GM18873 (cell line): ENCODE measurements at regions not wholly inside any gene's neighbourhood (a gene's known extent, or its start where the extent isn't known, plus 50 kb on each side); places are given as distances from the start of the nearest gene placed in this dataset.

ENCODE experiments used
- ATAC-seq: cut with Tn5 transposase; IDR thresholded peaks from one replicate; pipeline ENCODE4 v1.9.1; 2021; ENCODE audit warnings: mild to moderate bottlenecking, moderate library complexity, moderate number of reproducible peaks; ENCODE audit not compliant: unreplicated experiment, low FRiP score

DNA sequence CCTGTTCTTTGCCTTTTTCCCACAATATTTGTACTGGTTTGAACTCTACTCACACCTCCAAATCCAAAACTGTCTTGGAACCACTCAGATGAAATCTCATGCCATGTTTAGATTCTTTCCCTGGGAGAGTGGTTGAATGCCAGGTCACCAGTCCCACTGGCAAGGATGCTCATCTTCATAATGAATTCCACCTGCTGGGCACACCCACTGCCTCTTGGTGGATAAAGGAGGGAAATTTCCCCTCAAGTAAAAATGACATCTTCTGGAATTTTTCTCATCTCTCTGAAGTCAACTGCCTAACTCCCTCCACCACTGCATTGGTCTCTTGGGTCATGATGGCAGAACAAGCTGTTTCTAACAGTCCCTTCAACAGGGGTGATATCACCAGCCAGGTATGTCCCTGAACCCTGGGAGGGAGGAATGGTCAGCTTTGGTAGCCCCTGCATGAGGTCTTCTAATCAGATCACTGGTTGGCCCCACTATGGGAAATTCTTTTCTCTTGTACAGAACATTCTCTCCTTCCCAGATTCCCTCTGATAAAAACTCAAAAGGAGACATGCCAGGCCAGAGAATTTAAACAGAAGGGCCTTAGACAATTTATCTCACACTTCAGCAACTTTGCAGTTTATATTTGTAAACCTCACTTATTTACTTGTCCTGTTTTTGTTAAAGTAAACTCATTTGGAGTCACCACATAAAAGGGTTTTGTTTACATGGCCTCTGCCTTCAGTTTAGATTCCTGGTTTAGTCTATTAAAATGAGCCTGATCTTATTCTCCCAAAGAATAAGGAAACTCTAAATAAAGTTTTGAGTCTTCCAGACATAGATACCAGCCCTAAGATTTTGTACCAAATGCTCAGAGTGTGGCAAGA, 143.4 kb downstream of the WNT5A start:
- no peak for ATAC-seq

DNA sequence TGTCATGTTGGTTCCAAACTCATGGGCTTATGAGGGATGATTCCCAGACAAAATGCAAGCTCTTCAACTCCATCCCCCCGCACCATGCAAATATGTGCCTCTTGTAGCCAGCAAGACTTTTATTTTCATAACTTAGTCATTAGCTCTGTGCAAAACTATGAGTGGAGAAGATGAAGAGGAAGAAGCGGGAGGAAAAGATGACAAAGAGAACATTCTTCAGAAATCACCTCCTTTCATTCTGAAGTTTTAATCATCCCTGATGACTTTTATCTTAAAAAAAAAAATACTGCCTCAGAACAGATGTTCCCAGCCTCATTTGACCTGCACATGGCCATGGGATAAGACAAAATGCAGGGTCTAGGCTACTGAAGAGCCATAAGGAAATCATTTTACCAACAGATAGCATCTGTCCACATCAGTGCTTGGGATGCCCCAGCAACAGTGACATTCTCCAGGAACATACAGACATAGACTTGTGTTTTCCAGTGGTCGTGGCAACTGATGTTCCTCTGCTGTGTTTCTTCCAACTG, 145.5 kb downstream of the WNT5A start:
- no peak for ATAC-seq

DNA sequence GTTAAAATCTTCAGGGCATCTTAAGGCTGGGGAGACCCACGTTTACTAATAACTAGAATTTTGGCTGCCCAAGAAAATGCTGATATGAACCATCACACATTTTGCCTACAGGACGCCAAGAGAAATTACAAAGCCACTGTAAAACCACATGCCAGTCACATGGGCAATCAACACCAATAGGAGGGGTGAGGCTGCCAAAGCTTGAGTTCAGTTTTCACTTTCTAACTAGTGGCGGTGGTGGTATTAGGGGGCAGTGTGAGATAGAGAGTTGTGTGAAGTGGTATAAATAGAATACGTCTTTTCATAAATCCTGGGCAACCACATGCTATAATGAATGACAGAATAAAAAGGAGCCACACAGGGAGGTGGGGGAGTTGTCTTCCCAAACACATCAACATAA, 147.3 kb downstream of the WNT5A start:
- ATAC-seq, result no peak

DNA sequence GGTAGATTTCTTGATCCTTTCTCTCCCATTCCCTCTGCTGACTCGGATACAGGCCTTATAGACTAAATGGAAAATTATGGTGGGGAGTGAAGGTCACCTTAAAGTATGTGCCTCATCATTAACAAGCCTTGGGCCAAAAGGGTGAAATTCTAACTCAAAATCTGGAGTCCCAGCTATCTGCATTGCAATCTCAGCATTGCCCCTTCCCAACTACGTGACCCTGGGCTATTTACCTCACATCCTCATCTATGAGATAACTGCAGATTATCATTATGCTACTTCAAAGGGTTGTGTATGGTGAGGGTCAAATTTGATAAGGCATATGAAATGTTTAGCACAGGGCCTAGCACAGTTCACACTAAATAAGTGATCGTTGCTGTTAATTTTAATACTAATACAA, 147.7 kb downstream of the WNT5A start:
- no peak for ATAC-seq

DNA sequence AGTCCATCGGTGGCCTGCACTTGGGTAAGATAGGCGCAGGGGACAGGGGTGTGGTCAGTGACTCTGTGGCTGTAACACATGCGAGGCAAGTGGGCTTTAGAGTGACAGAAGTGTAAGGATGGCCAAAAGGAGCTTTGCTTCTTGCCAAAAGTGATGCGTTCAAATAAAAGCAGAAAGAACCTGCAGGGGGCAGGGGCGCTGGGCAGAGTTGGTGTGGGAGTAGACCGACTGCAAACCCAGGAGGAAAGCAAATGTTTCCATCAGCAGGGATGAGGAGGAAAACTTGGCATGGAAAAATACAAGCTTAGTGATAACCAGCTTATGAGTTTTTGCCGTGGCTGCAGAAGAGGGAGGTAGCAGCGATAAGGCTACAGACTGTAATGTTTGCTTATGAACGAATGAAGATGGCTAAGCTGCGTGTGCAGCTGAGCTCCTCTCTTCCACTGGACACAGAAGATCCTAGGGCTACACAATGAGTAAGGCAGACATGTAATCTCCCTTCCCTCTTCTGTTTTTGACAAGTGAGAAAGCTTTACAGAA, 149.4 kb downstream of the WNT5A start:
- no peak for ATAC-seq

DNA sequence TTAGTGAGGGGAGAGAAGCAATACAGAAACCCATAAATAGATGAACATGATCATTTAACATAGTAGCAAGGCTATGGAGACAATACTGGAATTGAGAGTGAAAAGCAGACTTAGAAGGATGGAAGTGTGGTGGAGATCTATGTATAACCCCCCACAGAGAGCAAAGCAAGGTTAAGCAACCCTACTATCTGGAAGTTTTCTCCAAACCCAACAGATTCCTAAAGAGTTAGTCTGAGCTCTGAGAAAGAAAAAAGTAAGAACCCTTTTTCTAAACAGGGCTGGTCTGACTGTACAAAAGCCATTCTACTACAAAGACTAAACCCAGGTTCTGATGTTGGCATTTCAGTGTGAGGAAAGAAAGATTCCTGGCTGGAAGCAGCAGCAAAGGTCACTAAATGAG, 153.2 kb downstream of the WNT5A start:
- no peak for ATAC-seq

DNA sequence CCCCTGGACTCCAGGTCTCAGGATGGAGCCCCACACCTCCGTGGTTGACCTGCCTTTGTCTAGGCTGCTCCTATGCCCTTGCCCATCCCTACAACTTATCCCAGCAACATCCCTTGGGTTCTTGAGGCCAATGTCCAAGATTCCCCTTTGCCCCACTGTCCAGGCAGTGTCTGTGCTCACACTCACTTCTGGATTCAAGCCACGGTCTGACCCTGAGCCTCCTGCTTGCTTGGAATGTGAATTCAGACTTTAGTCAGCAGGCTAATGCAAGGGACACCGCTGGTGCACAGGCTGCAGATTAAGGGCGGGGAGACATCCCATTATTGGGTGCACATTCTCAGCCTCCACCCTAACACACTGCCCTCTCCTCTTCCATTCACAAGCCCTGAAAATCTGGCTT, 154.1 kb downstream of the WNT5A start:
- no peak for ATAC-seq

DNA sequence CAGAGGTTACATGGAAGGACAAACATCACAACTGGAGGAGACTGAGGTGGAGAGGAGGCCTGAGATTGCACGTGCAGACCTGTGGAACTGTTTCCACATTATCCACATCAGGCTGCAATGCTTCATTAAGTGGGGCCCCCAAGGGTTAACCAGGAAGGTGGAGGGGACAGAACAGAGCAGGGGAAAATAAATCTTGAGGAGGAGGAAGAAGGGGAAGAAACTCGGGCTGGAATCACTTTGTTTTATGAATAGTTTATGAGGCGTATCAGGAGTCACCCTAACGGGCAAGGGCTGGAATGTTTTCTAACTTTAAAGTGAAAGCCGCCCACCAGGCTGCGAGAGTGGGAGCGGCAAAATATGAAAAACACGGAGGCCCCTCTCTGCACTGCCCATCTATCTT, 154.9 kb downstream of the WNT5A start:
- no peak for ATAC-seq

DNA sequence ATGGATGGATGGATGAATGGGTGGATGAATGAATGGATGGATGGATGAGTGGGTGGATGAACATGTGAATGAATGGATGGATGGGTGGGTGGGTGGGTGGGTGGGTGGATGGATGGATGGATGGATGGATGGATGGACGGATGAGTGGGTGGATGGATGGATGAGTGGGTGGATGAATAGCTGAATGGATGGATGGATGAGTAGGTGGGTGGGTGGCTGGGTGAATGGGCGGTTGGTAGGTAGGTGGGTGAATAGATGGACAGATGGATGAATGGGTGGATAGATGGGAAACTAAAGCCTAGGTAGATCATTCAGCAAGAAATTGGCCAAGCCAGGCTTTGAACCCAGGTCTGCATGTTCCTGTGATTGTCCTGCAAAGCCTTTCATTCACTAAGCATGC, 155.6 kb downstream of the WNT5A start:
- ATAC-seq, result no peak

DNA sequence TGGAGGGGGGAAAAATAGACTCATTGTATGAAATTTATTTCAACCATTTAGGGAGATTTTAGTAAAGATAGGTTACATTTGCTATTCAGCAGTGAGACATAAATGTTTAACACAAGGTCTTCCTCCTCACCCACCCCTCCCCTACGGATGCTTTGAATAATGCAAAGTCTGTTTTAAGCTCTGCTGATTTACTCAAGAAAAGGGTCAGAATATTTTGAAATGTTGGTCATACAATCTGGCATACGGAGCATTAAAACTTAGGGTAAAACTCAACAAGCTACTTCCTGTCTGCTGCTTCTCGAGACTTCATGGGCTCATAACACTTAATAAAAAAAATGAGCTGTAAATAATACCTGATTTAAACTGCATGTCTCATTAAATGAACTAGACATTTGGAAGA, 156.3 kb downstream of the WNT5A start:
- no peak for ATAC-seq

DNA sequence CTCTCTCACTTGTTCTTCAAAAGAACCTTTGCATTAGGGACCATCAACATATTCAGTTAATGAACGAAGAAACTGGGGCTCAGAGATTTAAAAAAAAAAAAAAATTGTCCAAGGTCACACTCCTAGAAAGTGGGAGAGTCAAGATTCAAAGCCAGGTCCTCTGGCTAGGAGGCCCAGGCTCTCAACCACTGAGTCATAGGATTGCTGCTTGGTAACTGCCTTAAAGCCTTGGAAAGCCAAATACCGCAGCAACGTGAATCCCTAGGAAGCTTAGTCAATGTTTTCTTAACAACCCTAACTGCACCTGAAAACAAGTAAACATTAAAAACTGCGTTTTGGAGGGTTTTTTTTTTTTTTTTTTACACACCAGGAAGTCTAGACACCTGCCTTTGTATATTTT, 156.8 kb downstream of the WNT5A start:
- no peak for ATAC-seq

DNA sequence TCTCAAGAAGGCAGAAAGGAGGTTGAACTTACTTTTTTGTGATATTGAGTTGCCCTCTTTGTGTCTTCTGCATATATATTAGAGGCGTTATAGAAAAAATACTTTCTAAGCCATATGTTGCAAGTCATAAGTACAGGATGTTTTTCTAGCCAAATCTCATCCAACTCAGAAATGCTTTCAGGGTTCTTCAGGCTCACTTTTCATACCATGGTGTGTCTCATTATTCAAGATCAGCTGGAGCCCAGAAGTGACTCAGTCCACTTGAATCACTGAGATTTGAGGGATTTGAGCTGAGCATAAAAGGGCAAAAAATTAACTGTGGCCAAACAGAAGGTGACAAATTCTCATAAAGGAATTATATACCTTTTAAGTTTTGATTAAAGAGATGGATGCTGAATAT, 157.3 kb downstream of the WNT5A start:
- ATAC-seq, result no peak

DNA sequence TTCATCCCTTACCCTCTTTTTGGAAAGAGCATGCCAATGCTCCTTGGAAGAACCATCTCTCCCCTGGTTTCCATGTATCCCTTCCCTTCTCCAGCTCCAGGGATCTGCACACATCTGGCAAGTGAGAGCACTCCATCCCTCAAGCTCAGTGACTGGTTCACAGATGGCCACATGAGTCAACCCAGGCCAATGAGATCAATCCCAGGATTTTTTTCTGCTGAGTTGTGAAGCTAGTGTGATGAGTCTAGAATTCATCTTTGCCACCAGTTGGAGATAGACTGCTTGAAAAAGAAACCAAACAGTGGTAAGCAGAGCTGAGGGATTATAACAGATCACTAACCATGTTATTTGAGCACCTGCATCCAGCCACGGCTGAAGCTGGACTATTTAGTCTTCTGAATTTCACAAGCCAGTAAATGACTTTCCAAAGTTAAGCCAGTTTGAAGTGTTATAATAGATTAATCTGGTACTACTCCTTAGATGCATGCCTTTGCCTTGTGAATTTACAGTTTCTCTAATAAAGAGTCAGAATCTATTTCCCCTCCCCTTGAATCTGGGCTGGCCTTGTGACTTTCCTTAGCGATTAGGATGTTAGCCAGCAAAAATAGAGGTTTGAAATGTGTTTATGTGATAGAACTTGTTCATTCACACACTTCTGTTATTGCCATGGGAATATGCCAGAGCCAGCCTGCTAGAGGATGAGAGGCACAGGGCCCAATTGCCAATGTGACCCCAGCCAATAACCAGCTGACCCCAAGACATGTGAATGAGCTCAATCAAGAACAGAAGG, 159.8 kb downstream of the WNT5A start:
- no peak for ATAC-seq

DNA sequence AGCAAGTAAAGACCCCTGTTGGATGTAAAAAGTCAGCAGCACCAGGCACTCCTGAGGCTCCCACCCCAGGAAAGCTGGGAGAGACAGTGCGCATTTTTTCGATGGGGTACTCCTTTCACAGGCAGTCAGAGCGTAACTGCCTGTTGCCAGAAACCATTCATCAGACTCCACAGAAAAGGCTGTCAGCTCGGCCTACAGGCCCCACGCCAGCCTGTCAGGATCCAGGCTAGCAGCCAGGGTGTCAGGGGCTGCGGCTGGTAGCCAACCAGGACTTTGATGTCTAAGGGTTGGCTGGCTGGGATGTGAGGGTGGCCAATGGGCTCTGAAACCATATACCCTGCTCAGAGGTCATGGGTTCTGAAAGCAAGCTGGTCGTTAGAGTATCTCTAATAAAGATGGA, 164.5 kb downstream of the WNT5A start:
- no peak for ATAC-seq

DNA sequence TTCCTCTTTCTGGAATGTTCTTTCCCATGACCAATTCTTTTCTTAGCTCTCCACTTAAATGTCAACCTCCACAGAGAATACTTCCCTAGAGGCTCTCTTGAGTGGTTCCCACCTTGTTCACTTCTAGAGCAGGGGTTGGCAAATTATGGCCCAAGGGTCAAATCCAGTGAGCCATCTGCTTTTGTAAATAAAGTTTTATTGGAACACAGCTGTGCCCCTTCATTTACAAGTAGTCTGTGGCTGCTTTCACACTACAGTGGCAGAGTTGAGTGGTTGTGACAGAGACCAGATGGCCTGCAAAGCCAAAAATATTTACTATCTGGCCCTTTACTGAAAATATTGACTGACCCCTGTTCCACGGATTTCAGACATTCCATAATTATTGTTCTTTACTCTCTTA, 166.2 kb downstream of the WNT5A start:
- no peak for ATAC-seq

DNA sequence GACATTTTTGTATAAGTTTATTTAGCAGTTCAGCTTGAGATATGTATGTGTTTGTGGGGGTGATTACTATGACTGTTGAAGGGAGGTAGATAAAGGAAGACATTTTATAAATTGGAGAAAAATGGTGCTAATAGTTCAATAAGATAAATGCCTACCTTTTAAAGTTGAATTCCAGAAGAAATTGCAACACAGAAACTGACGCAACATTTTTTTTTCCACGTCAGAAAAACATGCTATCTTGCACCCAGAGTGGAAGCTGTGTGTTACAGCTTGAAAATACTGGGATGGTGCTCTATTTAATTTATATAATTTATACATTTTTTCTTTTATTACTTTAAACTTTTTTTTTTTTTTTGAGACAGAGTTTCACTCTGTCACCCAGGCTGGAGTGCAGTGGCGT, 171.7 kb downstream of the WNT5A start:
- ATAC-seq, result no peak

DNA sequence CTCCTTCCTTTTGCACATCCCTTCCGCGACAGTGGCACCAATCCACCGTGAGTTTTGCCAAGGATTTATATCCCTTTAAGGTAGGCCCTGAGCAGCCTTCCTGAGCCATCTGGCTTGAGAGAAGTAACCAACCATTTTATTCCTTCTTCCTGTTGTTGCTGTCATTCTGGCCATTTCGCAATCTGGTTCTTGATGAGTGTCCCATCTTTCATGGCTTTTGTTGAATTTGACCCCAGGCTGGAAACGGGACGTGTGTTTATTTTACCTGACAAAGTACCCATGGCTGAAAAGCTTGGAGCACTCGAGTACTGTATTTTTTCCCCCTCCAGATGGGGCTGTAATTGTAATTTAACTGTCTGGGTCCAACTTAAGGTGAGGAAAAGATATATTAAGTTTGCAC, 173.4 kb downstream of the WNT5A start:
- no peak for ATAC-seq

DNA sequence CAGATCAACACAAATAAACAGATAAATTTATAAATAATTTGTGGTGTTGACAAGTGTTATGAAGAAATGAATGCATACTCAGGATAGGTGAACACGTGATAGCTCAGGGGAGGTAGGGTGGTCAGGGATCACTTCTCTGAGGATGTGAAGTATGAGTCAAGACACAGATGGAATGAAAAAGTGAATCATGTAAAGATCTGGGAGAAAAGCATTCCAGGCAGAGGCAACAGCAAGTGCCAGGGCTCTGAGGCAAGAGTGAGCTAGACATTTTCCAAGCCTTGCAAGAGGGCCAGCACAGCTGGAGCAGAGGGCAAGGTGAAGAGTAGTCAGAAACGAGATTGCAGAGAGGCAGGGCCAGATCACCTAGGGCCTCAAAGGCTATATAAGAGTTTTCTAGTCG, 177.8 kb downstream of the WNT5A start:
- no peak for ATAC-seq

DNA sequence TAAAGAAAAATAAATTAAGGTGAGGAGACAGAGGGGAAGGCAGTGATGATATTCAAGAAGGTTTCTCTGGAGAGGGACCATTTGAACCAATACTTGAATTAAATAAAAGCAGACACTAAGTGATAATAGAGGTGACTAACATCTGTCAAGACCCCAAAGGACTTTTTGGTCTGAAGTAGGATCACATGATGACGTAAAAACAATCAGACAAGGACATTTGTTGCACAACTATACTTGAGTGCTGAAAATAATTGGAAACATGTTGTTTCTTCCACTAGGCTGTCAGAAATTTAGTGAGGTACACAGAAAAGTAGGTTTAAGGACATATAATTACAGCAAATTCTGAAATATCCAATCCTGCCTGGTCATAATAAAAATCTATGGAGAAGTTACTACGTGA, 179.5 kb downstream of the WNT5A start:
- no peak for ATAC-seq

DNA sequence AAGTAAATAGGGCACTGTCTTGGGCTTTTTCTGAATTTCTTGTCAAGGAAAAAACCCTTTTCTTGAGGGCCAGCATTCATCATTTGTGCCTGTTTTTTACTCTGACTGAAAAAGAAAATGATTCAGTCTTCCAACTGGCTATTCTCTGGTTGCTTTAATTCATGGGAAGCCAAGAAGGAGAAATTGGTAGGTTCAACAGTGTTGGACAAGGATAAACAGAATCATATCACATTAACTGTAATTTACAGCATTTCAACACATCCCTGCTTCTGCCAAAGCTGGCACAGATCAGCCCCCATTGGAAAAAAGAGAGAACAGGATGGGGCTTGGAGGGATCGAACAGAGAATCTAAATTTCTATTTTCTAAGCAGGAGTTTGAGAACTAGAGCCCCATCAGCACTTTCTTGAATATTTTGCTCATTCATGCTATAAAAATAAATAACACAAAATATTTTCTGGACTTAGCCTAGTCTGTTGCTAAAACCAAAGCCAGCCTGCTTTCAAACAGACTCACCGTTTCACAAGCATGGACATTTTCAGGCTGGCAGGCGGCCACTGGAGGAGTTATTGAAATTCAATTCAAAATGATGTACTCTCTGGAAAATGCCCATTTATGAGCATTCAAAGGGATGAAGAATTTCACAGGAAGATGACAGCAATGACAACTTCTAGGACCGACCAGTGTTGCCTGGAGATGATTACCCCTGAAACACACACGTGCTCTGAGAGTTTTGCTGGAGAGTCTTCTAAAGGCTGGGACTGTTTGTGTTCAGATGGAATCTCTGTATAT, 181.2 kb downstream of the WNT5A start:
- ATAC-seq, result no peak

DNA sequence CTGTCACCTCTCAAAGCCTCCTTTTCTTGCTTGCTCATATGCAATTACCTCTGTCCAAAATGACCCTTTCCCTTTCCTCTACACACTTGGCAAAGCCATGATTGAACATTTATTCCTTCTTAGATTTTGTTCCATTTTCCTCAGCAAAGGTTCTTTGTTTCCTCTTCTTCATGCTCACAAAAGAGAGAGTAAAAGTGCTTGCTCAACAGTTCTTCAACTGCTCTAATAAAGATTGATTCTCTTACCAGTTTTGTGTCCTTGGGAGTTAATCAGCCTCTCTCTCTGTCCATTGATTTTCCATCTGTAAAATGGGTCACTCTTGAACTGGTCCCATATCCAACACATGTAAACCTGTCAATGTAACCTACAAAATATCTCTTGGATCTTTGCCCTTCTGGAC, 186.4 kb downstream of the WNT5A start:
- no peak for ATAC-seq
